Ectodermal cell (in vitro differentiated cells): ENCODE measurements at regions not wholly inside any gene's neighbourhood (a gene's known extent, or its start where the extent isn't known, plus 50 kb on each side); places are given as distances from the start of the nearest gene placed in this dataset.

ENCODE experiments used
- H3K27ac ChIP-seq: 2 replicates; pipeline ENCODE4 v1.7.0; 2013; ENCODE audit warnings: mild to moderate bottlenecking, low read depth, low read length; ENCODE audit not compliant: insufficient read depth, poor library complexity, severe bottlenecking
- H3K27me3 ChIP-seq: 2 replicates; pipeline ENCODE4 v1.7.0; 2013; ENCODE audit warnings: mild to moderate bottlenecking, low read length; ENCODE audit not compliant: insufficient read depth, control insufficient read depth, poor library complexity, severe bottlenecking
- H3K36me3 ChIP-seq: one replicate; pipeline ENCODE4 v1.7.0; 2013; ENCODE audit warnings: low read length; ENCODE audit not compliant: control insufficient read depth, insufficient read depth
- H3K4me1 ChIP-seq: one replicate; pipeline ENCODE4 v1.7.0; 2013; ENCODE audit warnings: low read length; ENCODE audit not compliant: control insufficient read depth, insufficient read depth
- H3K4me3 ChIP-seq: 2 replicates; pipeline ENCODE4 v1.7.0; 2013; ENCODE audit warnings: low read depth, low read length, control low read depth; ENCODE audit not compliant: insufficient read depth
- H3K9me3 ChIP-seq: 2 replicates; pipeline ENCODE4 v1.7.0; 2013; ENCODE audit warnings: mild to moderate bottlenecking, low read length, moderate library complexity; ENCODE audit not compliant: control insufficient read depth
- WGBS, 2 experiments: methylation state at CpG; one replicate each; pipeline ENCODE4 v1.1.7; 2013; ENCODE audit warnings: missing lambda C conversion rate in 2 of 2; 5-methylcytosine and 5-hydroxymethylcytosine counted together

- Histone ChIP-seq H3K9me3 (no peaks in the 10 kb centered on the region), H3K27me3 (no peaks in the 10 kb centered on the region), H3K27ac (no peak overlapping the region), H3K4me3 (no peak overlapping the region), H3K4me1 (no peaks in the 10 kb centered on the region), H3K36me3 (no peaks in the 10 kb centered on the region)
These were observed 847.4 kb downstream of the IGSF11 start for GRCh38 chr3:118187221-118187620.

DNA sequence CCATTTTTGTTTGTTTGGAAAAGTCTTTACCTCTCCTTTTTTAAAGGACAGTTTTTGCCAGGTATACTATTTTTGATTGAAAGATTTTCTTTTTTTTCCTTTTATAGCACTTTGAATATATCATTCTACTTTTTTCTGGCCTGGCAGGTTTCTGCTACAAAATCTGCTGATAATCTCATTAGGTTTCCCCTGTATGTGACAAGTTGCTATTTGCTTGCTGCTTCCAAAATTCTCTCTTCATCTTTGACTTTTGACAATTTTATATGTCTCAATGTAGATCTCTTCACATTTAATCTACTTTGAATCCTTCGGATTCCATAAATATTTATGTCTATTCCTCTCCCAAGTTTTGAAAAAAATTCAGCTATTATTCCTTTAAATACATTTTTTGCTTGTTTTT lies 838.5 kb downstream of the IGSF11 start:
- no peak overlapping the region for H3K4me3 ChIP-seq
- 64 to 96% methylated on average over 1 of the region's 1 CpG for WGBS, 2 experiments
- H3K4me1 ChIP-seq, result no peaks in the 10 kb centered on the region
- H3K27ac ChIP-seq, result no peak overlapping the region
- no peaks in the 10 kb centered on the region for H3K27me3 ChIP-seq
- no peaks in the 10 kb centered on the region for H3K36me3 ChIP-seq
- H3K9me3 ChIP-seq, result no peaks in the 10 kb centered on the region

DNA sequence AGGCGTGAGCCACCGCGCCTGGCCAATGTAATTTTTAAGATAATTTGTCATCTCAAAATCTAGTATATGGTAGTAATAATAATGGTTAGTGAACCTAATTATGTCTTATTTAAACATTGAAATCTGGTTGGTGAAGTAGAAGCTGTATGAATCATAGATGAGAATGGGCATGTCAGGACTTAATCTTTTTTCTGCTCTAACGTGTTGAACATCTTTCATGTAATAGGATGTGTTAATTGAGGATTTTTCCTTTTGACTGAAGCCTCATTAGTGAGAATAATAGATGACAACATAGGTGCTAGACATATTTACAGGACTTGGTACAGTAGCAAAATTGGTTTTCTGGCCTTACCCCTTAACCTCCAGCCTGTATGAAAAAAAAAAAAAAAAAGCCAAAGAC lies 835.6 kb downstream of the IGSF11 start:
- no peaks in the 10 kb centered on the region for H3K9me3 ChIP-seq
- WGBS, 2 experiments, result 85 to 99% methylated on average over 4 of the region's 4 CpGs
- H3K27ac ChIP-seq, result no peak overlapping the region
- H3K4me3 ChIP-seq, result no peak overlapping the region
- H3K36me3 ChIP-seq, result no peaks in the 10 kb centered on the region
- no peaks in the 10 kb centered on the region for H3K27me3 ChIP-seq
- no peaks in the 10 kb centered on the region for H3K4me1 ChIP-seq

DNA sequence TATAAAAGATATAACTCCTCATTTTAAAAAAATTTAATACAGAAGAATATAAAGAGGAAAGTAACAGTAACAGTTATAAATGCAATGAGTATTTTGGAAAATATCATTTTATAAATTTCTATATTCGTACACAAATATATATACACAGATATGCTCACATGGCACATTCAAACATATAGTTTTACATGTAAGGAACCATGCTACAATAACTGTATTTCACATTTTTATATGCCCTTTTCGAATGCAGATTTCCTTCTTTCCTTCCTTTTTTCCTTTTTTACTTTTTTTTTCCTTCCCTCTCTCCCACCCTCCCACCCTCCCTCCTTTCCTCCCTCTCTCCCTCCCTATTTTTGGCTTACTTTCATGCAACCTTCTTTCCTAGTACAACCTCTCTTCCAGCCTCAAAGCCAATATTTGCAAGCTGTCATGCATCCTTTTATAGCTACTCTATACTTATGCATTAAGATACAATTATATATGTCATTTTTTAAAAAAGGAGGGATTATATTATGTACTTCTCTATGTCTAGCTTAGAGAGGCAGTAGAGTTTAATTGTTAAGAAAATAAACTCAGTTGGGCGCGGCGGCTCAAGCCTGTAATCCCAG lies 830.5 kb downstream of the IGSF11 start:
- Histone ChIP-seq H3K36me3 (no peaks in the 10 kb centered on the region), H3K27ac (no peak overlapping the region), H3K9me3 (no peaks in the 10 kb centered on the region), H3K4me3 (no peak overlapping the region), H3K4me1 (no peaks in the 10 kb centered on the region), H3K27me3 (no peaks in the 10 kb centered on the region)
- 95% methylated on average over 5 of the region's 5 CpGs for WGBS, 2 experiments

DNA sequence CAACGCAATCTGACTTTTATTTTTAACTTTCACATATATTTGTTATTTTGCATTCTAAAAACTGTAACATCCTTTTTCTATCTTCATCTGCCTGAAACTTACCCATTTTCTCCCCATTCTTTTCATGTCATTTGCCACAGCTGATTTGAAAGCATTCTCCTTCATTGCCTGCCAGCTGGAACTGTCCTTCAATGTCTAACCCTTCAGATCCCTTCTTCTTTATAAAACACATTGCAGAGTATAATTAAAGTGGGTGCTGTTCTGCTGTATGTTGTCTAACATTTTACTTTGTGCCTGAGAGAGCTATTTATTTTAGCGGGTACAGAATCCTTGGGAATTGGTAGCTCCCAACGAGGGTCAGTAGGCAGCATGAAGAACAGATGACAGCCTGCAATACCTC lies 827.4 kb downstream of the IGSF11 start:
- H3K4me1 ChIP-seq, result no peaks in the 10 kb centered on the region
- WGBS, 2 experiments, result 90 to 94% methylated on average over 3 of the region's 3 CpGs
- H3K36me3 ChIP-seq, result no peaks in the 10 kb centered on the region
- H3K4me3 ChIP-seq, result no peak overlapping the region
- no peaks in the 10 kb centered on the region for H3K27me3 ChIP-seq
- no peaks in the 10 kb centered on the region for H3K9me3 ChIP-seq
- no peak overlapping the region for H3K27ac ChIP-seq

DNA sequence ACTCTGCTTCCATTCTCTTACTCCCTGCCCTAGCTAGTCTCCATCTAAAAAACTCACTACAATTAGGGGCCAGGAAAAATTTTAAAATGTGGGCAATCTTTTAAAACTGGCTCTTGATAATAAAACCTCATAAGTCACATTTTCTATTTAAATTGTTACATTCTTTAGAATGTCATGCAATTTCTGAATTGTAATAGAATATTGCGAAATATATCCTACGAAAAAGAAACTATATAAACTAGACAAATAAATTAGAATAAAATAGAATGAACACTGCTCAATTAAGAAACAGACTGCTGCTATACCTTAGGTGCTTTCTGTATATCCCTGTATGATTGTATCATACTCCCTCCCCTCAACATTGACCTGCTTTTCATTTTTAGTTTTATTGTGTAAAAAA lies 826.0 kb downstream of the IGSF11 start:
- Histone ChIP-seq H3K27me3 (no peaks in the 10 kb centered on the region), H3K4me1 (no peaks in the 10 kb centered on the region), H3K9me3 (no peaks in the 10 kb centered on the region), H3K4me3 (no peak overlapping the region), H3K36me3 (no peaks in the 10 kb centered on the region), H3K27ac (no peak overlapping the region)
- no CpG with 5 or more reads among the region's 2 CpGs for WGBS, 2 experiments

- H3K27me3 ChIP-seq, result no peaks in the 10 kb centered on the region
- no peaks in the 10 kb centered on the region for H3K36me3 ChIP-seq
- H3K9me3 ChIP-seq, result no peaks in the 10 kb centered on the region
- H3K4me1 ChIP-seq, result no peaks in the 10 kb centered on the region
- H3K4me3 ChIP-seq, result no peak overlapping the region
- H3K27ac ChIP-seq, result no peak overlapping the region
These were observed 820.8 kb downstream of the IGSF11 start for GRCh38 chr3:118213892-118214291.

GRCh38 chr3:118226206-118226605 lies 808.4 kb downstream of the IGSF11 start:
- Histone ChIP-seq H3K9me3 (no peaks in the 10 kb centered on the region), H3K4me1 (no peaks in the 10 kb centered on the region), H3K27me3 (no peaks in the 10 kb centered on the region), H3K36me3 (no peaks in the 10 kb centered on the region), H3K27ac (no peak overlapping the region), H3K4me3 (no peak overlapping the region)
- 85 to 96% methylated on average over 2 to 3 of the region's 3 CpGs for WGBS, 2 experiments

DNA sequence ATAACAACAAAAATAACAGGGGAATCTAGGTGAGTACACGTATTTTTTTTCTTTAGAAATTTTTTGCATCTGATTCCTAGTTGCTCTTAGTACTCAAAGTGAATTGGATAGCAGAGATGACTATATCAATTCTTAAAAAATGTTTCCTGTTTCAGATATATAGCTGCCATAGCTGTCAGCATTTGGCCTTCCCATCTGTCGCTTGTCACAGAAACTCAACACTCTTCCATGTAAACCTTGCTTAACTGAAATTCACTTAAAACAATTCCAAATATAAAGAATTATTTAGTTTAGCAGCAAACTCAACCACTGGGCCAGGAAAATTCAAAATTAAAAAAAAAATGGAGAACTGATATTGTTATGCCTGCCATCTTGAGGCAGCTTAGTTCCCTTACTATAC lies 807.5 kb downstream of the IGSF11 start:
- Histone ChIP-seq H3K36me3 (no peaks in the 10 kb centered on the region), H3K4me3 (no peak overlapping the region), H3K27ac (no peak overlapping the region), H3K9me3 (no peaks in the 10 kb centered on the region), H3K27me3 (no peaks in the 10 kb centered on the region), H3K4me1 (no peaks in the 10 kb centered on the region)
- WGBS, 2 experiments, result 83 to 87% methylated on average over 1 to 2 of the region's 2 CpGs

DNA sequence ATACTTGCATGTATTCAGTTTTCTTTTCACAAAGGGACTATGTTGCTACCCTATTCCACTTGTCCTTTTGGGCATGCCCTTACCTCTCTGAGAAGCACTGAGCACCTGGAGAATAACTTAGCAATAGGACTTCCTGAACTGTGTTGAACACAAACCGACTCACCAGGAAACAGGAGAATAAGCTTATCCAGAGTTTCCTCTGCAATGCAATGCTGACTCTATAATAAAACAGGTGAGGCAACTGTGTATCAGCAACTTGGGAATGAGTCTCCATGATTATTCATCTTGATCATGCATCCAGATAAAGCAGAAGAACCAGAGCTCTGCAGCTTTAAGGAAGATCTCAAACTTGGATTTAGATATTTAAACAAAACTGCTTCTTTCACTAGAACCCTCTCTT lies 806.5 kb downstream of the IGSF11 start:
- Histone ChIP-seq H3K27me3 (no peaks in the 10 kb centered on the region), H3K9me3 (no peaks in the 10 kb centered on the region), H3K4me3 (no peak overlapping the region), H3K27ac (peak overlapping the region; percentile 12), H3K4me1 (no peaks in the 10 kb centered on the region), H3K36me3 (no peaks in the 10 kb centered on the region)
- WGBS, 2 experiments, result 80 to 96% methylated on average over 1 of the region's 1 CpG

GRCh38 chr3:118229196-118229595 lies 805.5 kb downstream of the IGSF11 start:
- Histone ChIP-seq H3K36me3 (no peaks in the 10 kb centered on the region), H3K4me1 (no peaks in the 10 kb centered on the region), H3K27ac (no peak overlapping the region), H3K27me3 (no peaks in the 10 kb centered on the region), H3K4me3 (no peak overlapping the region), H3K9me3 (no peaks in the 10 kb centered on the region)
- WGBS, 2 experiments, result 92 to 100% methylated on average over 1 of the region's 1 CpG
